LNCAP (cell line): ENCODE measurements at regions not wholly inside any gene's neighbourhood (a gene's known extent, or its start where the extent isn't known, plus 50 kb on each side); places are given as distances from the start of the nearest gene placed in this dataset.

Experiments used
- CTCF ChIP-seq: fragments of 450-650 bp; IDR thresholded peaks from 2 replicates; pipeline ENCODE4 v1.5.1; 2017; ENCODE audit warnings: mild to moderate bottlenecking

DNA sequence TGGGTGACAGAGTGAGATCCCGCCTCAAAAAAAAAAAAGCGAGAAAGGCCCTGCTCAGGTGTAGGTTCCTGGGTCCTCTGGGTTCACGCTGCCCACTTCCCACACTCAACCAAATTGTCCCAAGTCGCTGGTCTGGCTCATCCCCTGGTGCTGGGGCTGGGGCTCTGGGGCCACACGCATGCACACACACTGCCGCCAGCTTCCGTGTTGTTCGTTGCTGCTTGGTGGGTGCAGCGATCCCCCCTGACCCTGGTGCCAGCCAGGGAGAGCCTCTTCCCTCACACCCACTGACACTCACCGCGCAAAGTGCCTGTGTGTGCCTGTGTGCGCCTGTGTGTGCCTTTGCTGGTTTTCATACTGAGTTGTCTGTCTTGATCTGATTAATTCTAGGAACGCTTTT lies 124.1 kb upstream of the NKX1-1 start:
- no peak for TF ChIP-seq CTCF

DNA sequence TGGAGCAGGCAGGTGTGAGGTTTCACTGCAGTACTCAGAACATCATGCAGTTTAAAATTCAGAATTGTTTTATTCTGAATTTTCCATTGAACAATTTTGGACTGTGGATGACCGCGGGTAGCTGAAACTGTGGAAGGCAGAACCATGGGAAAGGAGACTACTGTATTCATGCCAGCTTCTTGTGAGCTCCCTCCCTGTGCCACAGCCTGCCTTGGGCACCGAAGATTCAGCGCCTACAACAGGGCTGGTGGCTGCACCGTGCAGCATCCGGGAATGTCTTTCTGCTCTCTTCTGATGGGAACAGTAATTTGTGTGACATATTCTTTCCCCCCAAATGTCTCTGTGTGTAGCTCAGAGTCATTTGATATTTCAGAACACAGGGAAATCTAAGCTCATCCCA lies 118.5 kb upstream of the NKX1-1 start:
- no peak for TF ChIP-seq CTCF

- TF ChIP-seq CTCF: no peak
Observed at GRCh38 chr4:1523907-1524636, 117.8 kb upstream of the NKX1-1 start.

DNA sequence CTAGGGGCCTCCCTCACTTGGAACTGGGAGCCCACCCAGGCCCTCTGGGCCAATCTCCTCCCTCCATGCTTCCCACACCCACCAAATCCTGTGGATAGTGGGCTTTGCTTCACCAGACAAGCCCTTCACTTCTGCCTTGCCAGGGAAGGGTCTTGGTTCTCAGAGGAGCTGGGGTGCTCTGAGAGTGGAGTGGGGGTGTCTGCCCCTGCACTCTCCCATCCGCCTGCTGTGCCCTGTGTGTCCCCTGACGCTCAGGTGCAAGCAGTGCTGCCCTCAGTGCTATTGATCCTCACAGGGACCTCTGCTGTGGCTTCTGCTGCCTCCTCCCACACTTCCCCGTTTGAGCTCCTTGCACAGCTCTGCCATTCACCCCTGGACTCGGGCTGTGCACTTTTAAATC lies 117.3 kb upstream of the NKX1-1 start:
- TF ChIP-seq CTCF: no peak

GRCh38 chr4:1523033-1523432 lies 116.8 kb upstream of the NKX1-1 start:
- no peak for TF ChIP-seq CTCF

DNA sequence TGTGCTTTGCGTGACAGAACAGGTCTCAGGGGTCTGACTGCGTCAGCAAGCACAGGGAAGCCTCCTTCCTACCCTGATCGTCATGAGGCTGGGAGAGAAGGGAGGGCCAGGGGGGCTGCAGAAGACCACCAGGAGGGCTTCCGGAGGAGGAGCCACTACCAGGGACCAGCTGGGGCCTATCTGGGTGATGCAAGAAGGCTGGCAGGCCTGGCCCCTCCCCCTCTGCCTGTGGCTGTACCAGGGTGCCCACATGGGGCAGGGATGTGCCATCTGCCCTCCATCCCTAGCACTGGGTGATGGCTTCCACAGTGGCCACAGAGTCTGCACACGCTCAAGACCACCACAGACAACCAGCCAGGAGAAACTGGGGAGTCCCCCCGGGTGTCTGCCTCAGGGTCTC lies 116.4 kb upstream of the NKX1-1 start:
- no peak for TF ChIP-seq CTCF

DNA sequence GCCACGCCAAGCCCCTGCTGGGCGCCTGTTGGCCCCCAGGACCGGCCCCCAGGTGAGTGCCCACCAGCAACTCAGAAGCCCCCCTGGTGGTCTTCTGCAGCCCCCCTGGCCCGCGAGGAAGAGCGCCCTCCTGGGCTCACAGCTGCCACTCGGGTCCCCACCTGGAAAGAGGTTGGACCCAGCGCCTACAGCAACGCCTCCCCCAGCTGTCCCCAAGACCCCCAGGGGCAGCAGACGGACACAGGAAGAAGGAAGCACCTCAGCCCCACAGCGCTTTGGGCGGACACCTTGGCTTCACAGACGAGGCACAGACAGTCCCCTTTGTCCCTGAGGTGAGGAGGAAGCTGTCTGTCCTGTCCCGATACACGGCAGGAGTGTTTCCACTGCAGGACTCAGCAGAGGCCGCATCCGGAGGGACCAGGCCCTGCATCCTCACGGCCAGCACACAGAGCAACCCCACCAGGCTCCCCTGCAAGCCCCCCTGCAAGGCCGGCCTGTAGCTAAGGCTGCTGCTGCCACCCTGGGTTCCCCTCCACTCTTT lies 115.6 kb upstream of the NKX1-1 start:
- TF ChIP-seq CTCF: no peak
